HG03139 (cell line): ENCODE measurements at regions not wholly inside any gene's neighbourhood (a gene's known extent, or its start where the extent isn't known, plus 50 kb on each side); places are given as distances from the start of the nearest gene placed in this dataset.

Source experiments
- ATAC-seq: cut with Tn5 transposase; IDR thresholded peaks from one replicate; pipeline ENCODE4 v1.9.1; 2021; ENCODE audit not compliant: unreplicated experiment

DNA sequence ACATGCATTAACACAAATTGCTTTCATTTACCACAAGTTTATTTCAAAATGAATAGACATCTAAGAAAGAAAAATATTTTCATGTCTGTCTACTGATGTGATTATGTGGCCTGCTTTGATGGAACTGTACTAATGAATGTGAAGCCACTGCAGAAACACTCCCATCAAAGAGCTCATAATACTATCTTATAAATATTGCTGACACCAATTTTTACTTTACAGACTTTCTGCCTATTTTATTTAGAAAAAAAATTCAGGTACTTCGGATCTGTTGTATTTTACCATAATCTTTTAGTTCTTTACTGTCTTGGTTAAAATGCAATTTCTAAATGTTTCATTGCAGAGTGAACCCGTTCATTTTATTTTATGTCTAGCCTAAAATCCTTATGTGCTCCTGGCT, 281.9 kb downstream of the ICE1 start:
- no peak for ATAC-seq

DNA sequence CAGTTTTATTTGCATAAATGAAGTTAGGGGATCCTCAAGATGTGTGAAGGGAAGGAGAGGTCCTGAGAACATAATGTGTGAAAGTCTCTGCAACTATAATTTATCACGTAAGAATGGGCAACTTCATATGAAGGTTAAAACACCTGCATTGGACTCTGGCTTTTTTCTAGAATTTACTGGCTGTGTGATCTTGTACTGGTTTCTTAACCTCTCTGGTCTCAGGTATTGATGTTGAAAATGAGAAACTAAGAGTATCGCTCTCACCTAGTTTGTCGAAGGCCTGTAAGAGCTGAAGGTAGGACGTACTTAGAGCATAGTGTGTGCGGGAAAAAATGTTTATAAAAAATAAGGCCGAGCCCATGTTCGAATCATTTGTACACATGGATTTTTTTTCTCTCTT, 280.5 kb downstream of the ICE1 start:
- ATAC-seq = no peak

GRCh38 chr5:5700549-5700948, 278.1 kb downstream of the ICE1 start:
- ATAC-seq = no peak

GRCh38 chr5:5699062-5699461, 276.6 kb downstream of the ICE1 start:
- no peak for ATAC-seq

DNA sequence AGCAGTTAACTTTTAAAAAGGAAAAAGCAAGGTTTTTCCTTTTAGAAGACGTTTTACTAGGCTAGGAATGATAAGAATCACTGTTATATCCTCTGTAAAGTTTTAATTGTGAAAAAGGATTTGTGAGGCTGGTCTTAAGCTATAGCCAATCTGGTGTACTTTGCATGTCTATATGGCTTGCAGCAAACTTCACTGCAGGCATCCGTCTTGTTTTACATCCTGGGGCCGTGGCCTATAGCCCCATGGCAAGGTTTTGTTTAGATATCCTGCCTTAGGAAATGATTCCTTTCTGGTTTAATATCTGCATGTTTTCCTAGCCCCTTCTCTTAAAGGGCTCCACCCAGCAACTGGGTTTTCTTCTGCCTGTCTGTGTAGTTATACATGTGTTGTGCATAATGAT, 272.8 kb downstream of the ICE1 start:
- ATAC-seq = no peak

DNA sequence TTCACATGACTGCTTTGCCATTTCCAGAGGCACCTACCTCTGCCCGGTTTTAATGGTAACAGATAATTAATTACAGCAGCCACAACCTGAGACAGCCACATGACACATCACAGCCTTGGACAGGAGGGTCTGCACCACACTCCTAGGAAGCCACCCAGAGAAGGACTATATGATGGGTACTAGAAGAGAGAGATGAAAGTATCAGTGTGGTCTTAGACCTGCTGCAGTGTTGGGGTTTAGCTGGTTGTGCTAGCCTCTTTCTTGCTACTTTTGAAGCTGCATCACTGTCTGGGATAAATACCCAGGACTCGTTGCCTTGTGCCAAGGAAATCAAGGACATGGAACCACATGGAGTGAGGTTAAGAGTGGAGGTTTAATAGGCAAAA, 266.4 kb downstream of the ICE1 start:
- no peak for ATAC-seq

- ATAC-seq = no peak
These were observed 265.9 kb downstream of the ICE1 start for GRCh38 chr5:5688194-5688924.

DNA sequence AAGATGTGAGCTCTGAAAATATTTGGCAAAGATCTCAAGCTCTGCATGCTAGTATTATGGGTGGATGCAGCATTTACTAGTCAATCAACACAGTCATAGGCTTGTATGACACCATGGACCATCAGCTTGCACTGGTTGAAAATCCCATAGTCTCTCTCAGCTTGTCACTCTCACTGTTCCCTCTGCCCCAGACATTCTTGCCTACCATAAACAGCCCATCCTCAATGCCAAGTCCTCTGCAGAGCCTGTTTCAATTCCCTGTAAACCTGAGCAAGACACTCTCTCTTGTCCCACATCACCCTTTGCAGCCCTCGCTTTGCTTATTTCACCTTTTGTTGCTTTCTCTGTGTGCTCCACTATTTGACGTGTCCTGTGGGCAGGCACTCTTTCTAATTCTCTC, 264.6 kb downstream of the ICE1 start:
- no peak for ATAC-seq

DNA sequence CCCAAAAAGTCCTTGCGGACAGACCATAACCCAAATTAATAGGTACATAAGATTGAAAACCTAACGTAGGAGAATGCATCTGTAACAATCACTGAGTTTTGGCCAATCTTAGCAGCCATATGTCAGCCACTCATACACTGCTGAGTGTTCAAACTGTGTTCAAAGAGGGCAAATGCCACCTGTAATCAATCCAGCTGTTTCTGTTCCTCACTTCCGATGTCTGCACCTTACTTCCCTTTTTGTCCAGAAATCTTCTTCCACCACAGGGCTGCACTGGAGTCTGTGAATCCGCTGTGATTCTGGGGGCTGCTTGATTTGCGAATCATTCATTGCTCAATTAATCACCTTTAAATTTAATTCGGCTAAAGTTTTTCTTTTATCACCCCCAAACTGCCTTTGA, 263.9 kb downstream of the ICE1 start:
- no peak for ATAC-seq

DNA sequence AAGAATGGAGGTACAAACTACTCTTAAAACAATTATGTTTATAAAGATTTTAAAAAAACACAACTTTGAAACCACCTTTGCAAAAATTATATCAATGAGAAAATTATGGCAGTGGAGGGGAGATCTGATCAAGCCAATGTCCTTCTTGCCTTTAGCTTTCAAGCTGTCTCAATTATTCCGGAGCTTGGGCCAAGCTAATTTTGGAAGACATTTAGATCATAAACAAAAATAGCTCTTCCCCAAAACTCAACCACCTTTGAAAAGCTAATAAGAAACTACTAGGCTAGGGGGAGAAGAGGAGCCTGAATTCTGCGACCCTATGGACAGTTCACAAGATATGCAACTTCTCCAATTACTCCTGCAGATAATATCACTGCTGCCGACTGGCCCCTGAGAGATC, 263.3 kb downstream of the ICE1 start:
- ATAC-seq = no peak

DNA sequence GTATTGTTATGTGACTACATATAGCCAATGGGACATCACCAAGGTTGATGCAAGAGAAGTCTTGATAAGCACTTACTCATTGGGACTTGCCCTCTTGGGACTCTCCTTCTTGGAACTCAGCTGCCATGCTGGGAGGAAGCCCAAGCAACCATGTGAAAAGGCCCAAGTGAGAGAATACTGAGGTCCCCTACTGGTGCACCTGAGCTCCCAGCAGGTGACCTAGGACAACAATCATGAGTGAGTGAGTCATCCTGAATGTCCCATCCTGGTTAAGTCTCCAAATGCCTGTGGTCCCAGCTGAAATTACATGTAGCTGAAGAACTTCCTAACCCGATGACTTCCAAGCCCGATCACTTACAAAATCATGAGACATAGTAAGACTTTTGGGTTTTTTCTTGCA, 260.7 kb downstream of the ICE1 start:
- ATAC-seq = no peak

GRCh38 chr5:5678909-5679308, 256.4 kb downstream of the ICE1 start:
- ATAC-seq = no peak

DNA sequence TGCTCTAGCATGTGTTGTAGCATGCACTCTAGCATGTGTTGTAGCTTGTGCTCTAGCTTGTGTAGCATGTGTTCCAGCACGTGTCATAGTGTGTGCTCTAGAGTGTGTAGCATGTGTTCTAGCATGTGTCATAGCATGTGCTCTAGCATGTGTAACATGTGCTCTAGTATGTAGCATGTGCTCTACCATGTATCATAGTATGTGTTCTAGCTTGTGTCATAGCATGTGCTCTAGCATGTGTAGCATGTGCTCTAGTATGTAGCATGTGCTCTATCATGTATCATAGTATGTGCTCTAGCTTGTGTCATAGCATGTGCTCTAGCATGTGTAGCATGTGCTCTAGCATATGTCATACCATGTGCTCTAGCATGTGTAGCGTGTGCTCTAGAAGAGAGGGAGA, 255.3 kb downstream of the ICE1 start:
- ATAC-seq = no peak

DNA sequence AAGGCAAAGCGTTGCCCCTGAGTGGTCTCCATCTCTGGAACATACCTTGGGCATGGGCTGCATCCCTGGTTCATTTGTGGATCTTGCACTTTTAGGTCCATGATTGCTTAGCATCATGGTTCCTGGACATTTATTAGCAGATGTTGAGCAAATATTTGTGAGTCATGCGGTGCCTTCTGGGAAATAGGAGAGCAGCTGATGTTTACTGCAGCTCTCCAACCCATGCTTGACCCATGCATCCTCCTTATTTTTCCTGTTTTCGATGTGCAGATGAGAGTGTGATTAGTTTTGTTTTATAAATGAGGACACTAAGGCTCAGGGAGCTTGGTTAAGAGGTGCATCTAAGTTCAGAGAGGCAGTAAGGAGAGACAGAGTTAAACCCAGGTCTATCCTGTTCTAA, 253.7 kb downstream of the ICE1 start:
- no peak for ATAC-seq

DNA sequence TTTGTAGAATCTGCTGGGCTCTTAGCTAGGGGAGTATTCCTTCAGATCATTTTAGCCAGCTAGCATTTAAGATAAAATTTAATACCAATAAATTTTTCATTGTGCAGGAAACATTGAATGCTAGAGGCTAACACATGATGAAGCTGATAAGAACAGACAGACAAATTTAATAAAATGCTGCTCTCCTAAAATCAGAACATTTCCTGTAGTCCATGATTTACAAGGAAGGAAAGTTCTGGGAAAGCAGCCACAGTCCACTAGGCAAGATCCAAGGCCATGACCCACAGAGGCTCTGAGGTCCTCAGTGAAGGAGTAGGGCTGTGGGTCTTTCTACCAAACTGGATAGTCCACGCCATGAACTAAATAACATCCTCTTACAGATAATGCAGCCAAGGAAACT, 253.0 kb downstream of the ICE1 start:
- ATAC-seq = no peak

GRCh38 chr5:5671823-5672222, 249.3 kb downstream of the ICE1 start:
- ATAC-seq = no peak

DNA sequence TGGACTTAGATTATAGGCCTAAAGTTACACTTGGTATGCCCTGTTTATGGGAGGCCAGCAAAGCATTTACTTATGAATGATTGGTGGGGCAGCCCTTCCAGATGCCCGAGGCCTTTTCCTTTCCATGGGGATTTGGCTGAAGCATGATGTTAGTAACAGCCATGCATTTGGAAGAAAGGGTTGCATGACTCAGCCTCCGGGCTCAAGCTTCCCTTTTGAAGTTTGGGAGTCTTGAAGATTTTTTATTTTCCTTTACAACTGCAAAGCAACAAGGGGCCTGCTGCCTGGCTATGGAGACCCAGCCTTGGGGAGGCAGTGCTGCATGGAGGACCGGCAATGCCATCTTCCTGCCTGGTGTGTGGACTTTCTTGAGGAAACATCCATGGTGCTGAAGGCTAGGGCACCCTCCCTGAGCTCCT, 244.7 kb downstream of the ICE1 start:
- no peak for ATAC-seq

- ATAC-seq = no peak
These were observed 243.9 kb downstream of the ICE1 start for GRCh38 chr5:5666369-5666768.

GRCh38 chr5:5666076-5666365, 243.5 kb downstream of the ICE1 start:
- no peak for ATAC-seq

DNA sequence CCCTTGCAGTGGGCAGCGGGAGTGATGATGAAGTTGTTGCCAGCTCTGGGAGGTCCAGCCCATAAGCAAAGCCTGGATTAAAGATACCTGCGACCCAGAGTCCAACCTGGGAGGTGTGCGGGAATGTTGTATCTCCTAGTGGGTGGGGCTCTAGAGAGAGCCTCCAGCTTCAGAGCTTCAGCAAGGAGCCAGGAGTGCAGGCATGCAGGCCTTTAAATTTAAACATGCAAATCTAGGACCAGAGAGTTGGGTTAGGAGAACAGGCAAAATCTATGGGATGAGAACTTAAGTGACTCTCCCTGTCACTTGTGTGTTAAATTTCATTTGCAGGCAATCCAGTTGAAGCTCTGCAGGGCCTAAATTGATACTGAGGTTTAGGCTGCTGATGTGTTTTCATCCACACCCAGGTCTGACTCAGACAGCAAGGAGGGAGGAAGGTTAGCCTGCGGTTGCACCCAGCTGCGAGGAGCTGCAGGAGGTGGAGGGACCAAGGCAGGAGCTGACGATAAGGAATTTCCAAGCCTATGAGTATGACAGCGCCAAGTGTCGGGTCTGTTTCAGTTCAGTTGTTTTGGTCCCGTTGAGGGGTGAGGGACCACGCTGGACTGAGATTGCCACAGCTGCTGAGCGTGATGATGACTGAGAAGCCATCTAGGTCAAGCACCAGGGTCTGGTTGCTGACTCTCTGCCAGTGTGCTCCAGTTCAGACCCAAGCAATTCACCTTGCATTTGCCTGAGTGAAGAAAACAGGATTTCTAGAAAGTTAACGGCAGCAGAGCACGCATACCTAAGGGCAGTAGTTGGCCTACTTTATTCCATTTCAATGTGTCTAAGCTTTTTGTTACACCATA, 243.0 kb downstream of the ICE1 start:
- ATAC-seq = no peak

- ATAC-seq = no peak
These were observed 236.5 kb downstream of the ICE1 start for GRCh38 chr5:5658889-5659465.

DNA sequence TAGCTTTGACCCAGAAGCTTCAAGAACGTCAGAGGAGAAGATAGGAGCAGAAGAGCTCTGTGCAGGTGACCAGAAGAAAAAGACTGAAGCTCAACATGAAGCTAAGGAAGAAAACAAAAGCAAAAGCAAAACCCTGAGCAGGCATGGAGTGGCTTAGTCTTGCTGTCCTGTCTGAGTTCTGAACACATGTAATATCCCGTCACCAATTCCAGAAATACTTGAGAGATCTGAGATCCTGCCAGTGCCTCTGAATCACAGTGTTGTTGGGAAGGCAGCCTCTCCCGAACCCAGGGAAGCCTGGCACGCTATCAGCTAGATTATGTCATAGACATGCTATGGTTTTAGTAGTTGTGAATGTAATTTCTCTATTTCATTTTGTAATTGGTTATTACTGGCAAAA, 235.7 kb downstream of the ICE1 start:
- no peak for ATAC-seq
